ENCODE measurements at regions not wholly inside any gene's neighbourhood (a gene's known extent, or its start where the extent isn't known, plus 50 kb on each side); places are given as distances from the start of the nearest gene placed in this dataset.

- H3K4me1 ChIP-seq (replicated peaks), result no peaks in the 10 kb centered on the region
- H3K27me3 ChIP-seq (replicated peaks; ENCODE audit: insufficient read depth), result no peaks in the 10 kb centered on the region
- intact Hi-C loops (cut with DNase I), result no loop called here
- H3K4me3 ChIP-seq, result no peak overlapping the region
- no peaks in the 10 kb centered on the region for H3K9me3 ChIP-seq
- H3K36me3 ChIP-seq, result no peaks in the 10 kb centered on the region
- no peak for DNase-seq (ENCODE audit: low spot score)
- TF ChIP-seq POLR2A (IDR thresholded peaks at IDR 0.05) (no peak), CTCF (IDR thresholded peaks at IDR 0.05) (no peak), POLR2AphosphoS5 (IDR thresholded peaks at IDR 0.05) (no peak)
- H3K27ac ChIP-seq, result no peak overlapping the region
Observed at GRCh38 chr4:86432559-86433134, 72.8 kb upstream of the MAPK10 start.

GRCh38 chr4:86439293-86439692 is 79.4 kb upstream of the MAPK10 start:
- no peak overlapping the region for H3K4me3 ChIP-seq
- TF ChIP-seq CTCF (IDR thresholded peaks at IDR 0.05) (no peak), POLR2AphosphoS5 (IDR thresholded peaks at IDR 0.05) (no peak), POLR2A (IDR thresholded peaks at IDR 0.05) (no peak)
- H3K36me3 ChIP-seq, result no peaks in the 10 kb centered on the region
- 79% methylated on average over 2 of the region's 2 CpGs for WGBS
- no peaks in the 10 kb centered on the region for H3K27me3 ChIP-seq (replicated peaks; ENCODE audit: insufficient read depth)
- no peak for DNase-seq (ENCODE audit: low spot score)
- no peaks in the 10 kb centered on the region for H3K4me1 ChIP-seq (replicated peaks)
- intact Hi-C loops (cut with DNase I), result no loop called here
- no peak overlapping the region for H3K27ac ChIP-seq
- H3K9me3 ChIP-seq, result no peaks in the 10 kb centered on the region

- TF ChIP-seq POLR2A (IDR thresholded peaks at IDR 0.05) (no peak), CTCF (IDR thresholded peaks at IDR 0.05) (no peak), POLR2AphosphoS5 (IDR thresholded peaks at IDR 0.05) (no peak)
- 80% methylated on average over 3 of the region's 3 CpGs for WGBS
- Histone ChIP-seq H3K4me1 (replicated peaks) (no peaks in the 10 kb centered on the region), H3K27me3 (replicated peaks; ENCODE audit: insufficient read depth) (no peaks in the 10 kb centered on the region), H3K36me3 (no peaks in the 10 kb centered on the region), H3K9me3 (no peaks in the 10 kb centered on the region), H3K4me3 (no peak overlapping the region), H3K27ac (no peak overlapping the region)
- intact Hi-C loops (cut with DNase I), result no loop called here
- no peak for DNase-seq (ENCODE audit: low spot score)
Observed at GRCh38 chr4:86441175-86441936, 81.5 kb upstream of the MAPK10 start.

GRCh38 chr4:86442881-86443280 is 83.0 kb upstream of the MAPK10 start:
- no peaks in the 10 kb centered on the region for H3K27me3 ChIP-seq (replicated peaks; ENCODE audit: insufficient read depth)
- no peaks in the 10 kb centered on the region for H3K9me3 ChIP-seq
- no peaks in the 10 kb centered on the region for H3K4me1 ChIP-seq (replicated peaks)
- H3K4me3 ChIP-seq, result no peak overlapping the region
- H3K36me3 ChIP-seq, result no peaks in the 10 kb centered on the region
- intact Hi-C loops (cut with DNase I), result no loop called here
- no peak for TF ChIP-seq POLR2A (IDR thresholded peaks at IDR 0.05)
- no peak for TF ChIP-seq POLR2AphosphoS5 (IDR thresholded peaks at IDR 0.05)
- TF ChIP-seq CTCF (IDR thresholded peaks at IDR 0.05), result no peak
- H3K27ac ChIP-seq, result peak overlapping the region in 1 of 2 donors; percentile 43
- no peak for DNase-seq (ENCODE audit: low spot score)

GRCh38 chr4:86443495-86443894 is 83.6 kb upstream of the MAPK10 start:
- no peaks in the 10 kb centered on the region for H3K9me3 ChIP-seq
- no peaks in the 10 kb centered on the region for H3K4me1 ChIP-seq (replicated peaks)
- no peak overlapping the region for H3K4me3 ChIP-seq
- DNase-seq (ENCODE audit: low spot score), result peak; percentile 24
- H3K27me3 ChIP-seq (replicated peaks; ENCODE audit: insufficient read depth), result no peaks in the 10 kb centered on the region
- no peak for TF ChIP-seq POLR2A (IDR thresholded peaks at IDR 0.05)
- TF ChIP-seq POLR2AphosphoS5 (IDR thresholded peaks at IDR 0.05), result peak; percentile 80
- no peak for TF ChIP-seq CTCF (IDR thresholded peaks at IDR 0.05)
- intact Hi-C loops (cut with DNase I), result no loop called here
- H3K36me3 ChIP-seq, result no peaks in the 10 kb centered on the region
- WGBS, result 66% methylated on average over 8 of the region's 8 CpGs
- peak overlapping the region in 1 of 2 donors; percentile 43 for H3K27ac ChIP-seq
